G401 (cell line): ENCODE measurements at regions not wholly inside any gene's neighbourhood (a gene's known extent, or its start where the extent isn't known, plus 50 kb on each side); places are given as distances from the start of the nearest gene placed in this dataset.

Experiments used
- DNase-seq: peaks from one replicate; pipeline ENCODE4 v3.0.0-alpha.2; 2015; ENCODE audit warnings: low spot score
- in situ Hi-C: cut with HindIII; loops from 2 replicates; pipeline ENCODE4 v1.10.0; 2016; ENCODE audit warnings: low sequenced_read_pairs, mixed read lengths

- in situ Hi-C loops: no loop called here
- no peak for DNase-seq
Observed at GRCh38 chr12:42992826-42993225, 403.3 kb upstream of the PRICKLE1 start.

GRCh38 chr12:42990387-42990786 lies 400.8 kb upstream of the PRICKLE1 start:
- in situ Hi-C loops: no loop called here
- DNase-seq: no peak

- in situ Hi-C loops: no loop called here
- DNase-seq: no peak
Observed at GRCh38 chr12:42987216-42987650, 397.7 kb upstream of the PRICKLE1 start.

GRCh38 chr12:42985506-42985905 lies 396.0 kb upstream of the PRICKLE1 start:
- in situ Hi-C loops: no loop called here
- DNase-seq: no peak

- no peak for DNase-seq
- in situ Hi-C loops: no loop called here
Observed at GRCh38 chr12:42982828-42983227, 393.3 kb upstream of the PRICKLE1 start.

GRCh38 chr12:42981379-42981778 lies 391.8 kb upstream of the PRICKLE1 start:
- no peak for DNase-seq
- in situ Hi-C loops: no loop called here

GRCh38 chr12:42980441-42980840 lies 390.9 kb upstream of the PRICKLE1 start:
- in situ Hi-C loops: no loop called here
- no peak for DNase-seq

- in situ Hi-C loops: no loop called here
- DNase-seq: no peak
Observed at GRCh38 chr12:42979746-42980145, 390.2 kb upstream of the PRICKLE1 start.

GRCh38 chr12:42978708-42979107 lies 389.2 kb upstream of the PRICKLE1 start:
- in situ Hi-C loops: no loop called here
- no peak for DNase-seq

GRCh38 chr12:42977451-42978230 lies 388.1 kb upstream of the PRICKLE1 start:
- in situ Hi-C loops: no loop called here
- no peak for DNase-seq

GRCh38 chr12:42976620-42977019 lies 387.1 kb upstream of the PRICKLE1 start:
- in situ Hi-C loops: no loop called here
- no peak for DNase-seq

- no peak for DNase-seq
- in situ Hi-C loops: no loop called here
Observed at GRCh38 chr12:42976122-42976521, 386.6 kb upstream of the PRICKLE1 start.

GRCh38 chr12:42969355-42969754 lies 379.8 kb upstream of the PRICKLE1 start:
- DNase-seq: no peak
- in situ Hi-C loops: no loop called here

- no peak for DNase-seq
- in situ Hi-C loops: no loop called here
Observed at GRCh38 chr12:42968426-42968825, 378.9 kb upstream of the PRICKLE1 start.

- no peak for DNase-seq
- in situ Hi-C loops: no loop called here
Observed at GRCh38 chr12:42967850-42968249, 378.3 kb upstream of the PRICKLE1 start.

GRCh38 chr12:42963988-42964387 lies 374.4 kb upstream of the PRICKLE1 start:
- DNase-seq: no peak
- in situ Hi-C loops: no loop called here

GRCh38 chr12:42962384-42962783 lies 372.8 kb upstream of the PRICKLE1 start:
- DNase-seq: no peak
- in situ Hi-C loops: no loop called here

- DNase-seq: no peak
- in situ Hi-C loops: no loop called here
Observed at GRCh38 chr12:42961395-42961794, 371.8 kb upstream of the PRICKLE1 start.

- in situ Hi-C loops: no loop called here
- DNase-seq: peak; percentile 17
Observed at GRCh38 chr12:42960087-42960527, 370.6 kb upstream of the PRICKLE1 start.

GRCh38 chr12:42958291-42958674 lies 368.7 kb upstream of the PRICKLE1 start:
- in situ Hi-C loops: no loop called here
- peak; percentile 34 for DNase-seq

GRCh38 chr12:42957561-42958290 lies 368.2 kb upstream of the PRICKLE1 start:
- in situ Hi-C loops: no loop called here
- peak; percentile 4 for DNase-seq
